Tibial nerve (tissue), 3 donors: ENCODE measurements at regions not wholly inside any gene's neighbourhood (a gene's known extent, or its start where the extent isn't known, plus 50 kb on each side); places are given as distances from the start of the nearest gene placed in this dataset.

Source experiments
- POLR2A ChIP-seq, 2 donors: fragments of 450-650 bp; IDR thresholded peaks; one replicate each; pipeline ENCODE4 v1.6.1; 2017; ENCODE audit warnings: antibody characterized with exemption in 2 of 2, mild to moderate bottlenecking in 2 of 2, moderate library complexity in 2 of 2
- TF ChIP-seq, protein P1 (sequence below), 5 experiments: fragments of 200-600 bp in 3 of 5; fragments of 450-650 bp in 2 of 5; sonication (generic) in 3 of 5; IDR thresholded peaks; one replicate each; pipeline ENCODE4 v1.5.1; 2016 to 2019; ENCODE audit warnings: antibody characterized with exemption in 5 of 5, mild to moderate bottlenecking in 3 of 5, moderate library complexity in 2 of 5

DNA sequence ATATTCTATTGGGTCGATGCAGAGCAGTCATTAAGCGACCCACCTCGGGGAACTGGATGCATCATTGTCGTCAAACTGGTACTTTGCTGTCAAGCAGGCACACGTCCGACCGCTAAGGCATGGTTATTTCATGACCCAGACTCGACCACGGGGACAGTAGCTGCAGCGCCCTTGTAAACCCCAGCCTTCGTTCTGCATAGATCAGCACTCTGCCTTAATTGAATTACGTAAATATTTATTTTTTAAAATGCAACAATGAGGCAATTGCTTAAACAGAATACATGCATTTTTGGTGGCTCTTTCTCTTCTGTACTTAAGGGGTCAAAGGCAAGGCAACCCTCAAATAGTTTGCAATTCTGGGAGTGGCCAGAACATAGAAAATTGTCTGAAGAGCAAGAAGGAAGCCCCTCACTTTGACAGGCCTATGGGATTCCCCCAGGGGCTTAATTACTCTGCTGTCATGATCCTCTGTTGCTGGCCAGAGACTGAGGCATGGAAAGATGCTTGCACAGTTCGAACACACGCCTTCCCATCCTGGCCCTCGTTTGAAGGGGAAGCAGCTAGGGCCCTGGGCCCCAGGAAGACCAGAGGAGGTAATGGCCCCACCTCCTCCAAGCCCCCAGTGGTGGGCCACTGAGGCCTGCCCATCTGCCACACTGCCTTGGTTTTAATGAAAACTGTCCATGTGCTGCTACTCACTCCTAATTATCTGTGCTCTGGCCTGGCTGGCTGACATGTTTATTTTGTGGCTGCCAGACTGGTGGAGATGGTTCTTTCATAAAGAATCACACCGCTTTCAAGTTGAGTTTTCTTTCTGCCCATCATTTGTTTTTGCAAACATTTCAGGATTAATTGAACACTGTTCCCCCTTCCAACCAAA is 169.7 kb upstream of the MAST4 start:
- TF ChIP-seq, protein P1, sequence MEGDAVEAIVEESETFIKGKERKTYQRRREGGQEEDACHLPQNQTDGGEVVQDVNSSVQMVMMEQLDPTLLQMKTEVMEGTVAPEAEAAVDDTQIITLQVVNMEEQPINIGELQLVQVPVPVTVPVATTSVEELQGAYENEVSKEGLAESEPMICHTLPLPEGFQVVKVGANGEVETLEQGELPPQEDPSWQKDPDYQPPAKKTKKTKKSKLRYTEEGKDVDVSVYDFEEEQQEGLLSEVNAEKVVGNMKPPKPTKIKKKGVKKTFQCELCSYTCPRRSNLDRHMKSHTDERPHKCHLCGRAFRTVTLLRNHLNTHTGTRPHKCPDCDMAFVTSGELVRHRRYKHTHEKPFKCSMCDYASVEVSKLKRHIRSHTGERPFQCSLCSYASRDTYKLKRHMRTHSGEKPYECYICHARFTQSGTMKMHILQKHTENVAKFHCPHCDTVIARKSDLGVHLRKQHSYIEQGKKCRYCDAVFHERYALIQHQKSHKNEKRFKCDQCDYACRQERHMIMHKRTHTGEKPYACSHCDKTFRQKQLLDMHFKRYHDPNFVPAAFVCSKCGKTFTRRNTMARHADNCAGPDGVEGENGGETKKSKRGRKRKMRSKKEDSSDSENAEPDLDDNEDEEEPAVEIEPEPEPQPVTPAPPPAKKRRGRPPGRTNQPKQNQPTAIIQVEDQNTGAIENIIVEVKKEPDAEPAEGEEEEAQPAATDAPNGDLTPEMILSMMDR (IDR thresholded peaks at IDR 0.05) = no peak
- no peak for TF ChIP-seq POLR2A (IDR thresholded peaks at IDR 0.05)
